Panc1 (cell line): ENCODE measurements at regions not wholly inside any gene's neighbourhood (a gene's known extent, or its start where the extent isn't known, plus 50 kb on each side); places are given as distances from the start of the nearest gene placed in this dataset.

Experiments used
- ATAC-seq: fragments of 200-7000 bp; cut with Tn5 transposase; 2 replicates; pipeline ENCODE4 v1.9.1; 2020; ENCODE audit warnings: mild to moderate bottlenecking, moderate library complexity
- BruUV-seq: library from RNA; stranded (reverse); fragments of 400-500 nt; replicated peaks from 2 replicates; lab custom pipeline; 2021; lab: Mats Ljungman, UMichigan
- CTCF ChIA-PET: fragments of 300-600 bp; sonication (Branson Sonifier 250); formaldehyde crosslinking; loops from one replicate; lab custom pipeline; 2022; ENCODE audit warnings: antibody characterized with exemption; lab: Charles Lee
- POLR2A ChIA-PET: fragments of 300-600 bp; sonication (Branson Sonifier 250); formaldehyde crosslinking; loops from one replicate; lab custom pipeline; 2022; ENCODE audit warnings: antibody characterized with exemption; lab: Charles Lee
- DNase-seq: peaks from one replicate; pipeline ENCODE4 v3.0.0-alpha.2; 2010; ENCODE audit warnings: low read depth, low spot score
- H3K27ac ChIP-seq: 2 replicates; pipeline ENCODE4 v1.5.1; 2011; ENCODE audit warnings: mild to moderate bottlenecking, low read length, inconsistent platforms
- H3K27me3 ChIP-seq: fragments of 200-500 bp; sonication (Bioruptor generic); 2 replicates; pipeline ENCODE4 v1.6.0; 2014; ENCODE audit warnings: low read length, inconsistent platforms; ENCODE audit not compliant: control insufficient read depth, insufficient read depth
- H3K36me3 ChIP-seq: fragments of 200-500 bp; sonication (Bioruptor generic); 2 replicates; pipeline ENCODE4 v1.5.1; 2014; ENCODE audit warnings: inconsistent platforms, mild to moderate bottlenecking, low read length, moderate library complexity; ENCODE audit not compliant: control insufficient read depth, insufficient read depth
- H3K4me1 ChIP-seq: 2 replicates; pipeline ENCODE4 v1.5.1; 2011; ENCODE audit warnings: inconsistent platforms, mild to moderate bottlenecking, low read length, moderate library complexity; ENCODE audit not compliant: control insufficient read depth, insufficient read depth
- H3K4me3 ChIP-seq, 2 experiments: 2 replicates each; pipeline ENCODE4 v1.5.1; 2011 to 2012; ENCODE audit warnings: low read depth in 2 of 2, low read length in 2 of 2, mild to moderate bottlenecking in 2 of 2, inconsistent platforms in 1 of 2, moderate library complexity in 1 of 2
- H3K9me3 ChIP-seq: fragments of 200-500 bp; sonication (Bioruptor generic); 2 replicates; pipeline ENCODE4 v1.5.1; 2014; ENCODE audit warnings: low read depth, mild to moderate bottlenecking, inconsistent platforms, low read length, moderate library complexity; ENCODE audit not compliant: control insufficient read depth, insufficient read depth
- POLR2AphosphoS5 ChIP-seq: IDR thresholded peaks from 2 replicates; pipeline ENCODE4 v1.6.1; 2012; ENCODE audit warnings: mild to moderate bottlenecking, low read depth, low read length, moderate library complexity
- SIN3A ChIP-seq: IDR thresholded peaks from 2 replicates; pipeline ENCODE4 v1.6.1; 2012; ENCODE audit warnings: low read depth, mild to moderate bottlenecking, low read length, moderate library complexity, borderline replicate concordance; ENCODE audit not compliant: insufficient read depth
- TCF7L2 ChIP-seq: IDR thresholded peaks from 2 replicates; pipeline ENCODE4 v1.6.1; 2011; ENCODE audit warnings: mild to moderate bottlenecking, low read depth, low read length, inconsistent platforms
- in situ Hi-C: cut with HindIII; loops from 2 replicates; pipeline ENCODE4 v1.10.0; 2016; ENCODE audit warnings: low sequenced_read_pairs, low pct_unique_long_range_greater_than_20kb
- intact Hi-C: fragments of 100-400 bp; cut with micrococcal nuclease; formaldehyde crosslinking; loops from one replicate; pipeline ENCODE4 v1.10.0; 2022; ENCODE audit not compliant: unreplicated experiment
- TF ChIP-seq, protein P1 (sequence below), 2 experiments: IDR thresholded peaks; 2 replicates each; pipeline ENCODE4 v1.6.1; 2011 to 2012; ENCODE audit warnings: low read depth in 2 of 2, control low read depth in 1 of 2, low read length in 1 of 2, mild to moderate bottlenecking in 1 of 2, moderate library complexity in 1 of 2; ENCODE audit not compliant: insufficient read depth in 1 of 2
- TF ChIP-seq, protein P2 (sequence below): fragments of 450-650 bp; IDR thresholded peaks from 2 replicates; pipeline ENCODE4 v1.5.1; 2017; ENCODE audit warnings: mild to moderate bottlenecking

DNA sequence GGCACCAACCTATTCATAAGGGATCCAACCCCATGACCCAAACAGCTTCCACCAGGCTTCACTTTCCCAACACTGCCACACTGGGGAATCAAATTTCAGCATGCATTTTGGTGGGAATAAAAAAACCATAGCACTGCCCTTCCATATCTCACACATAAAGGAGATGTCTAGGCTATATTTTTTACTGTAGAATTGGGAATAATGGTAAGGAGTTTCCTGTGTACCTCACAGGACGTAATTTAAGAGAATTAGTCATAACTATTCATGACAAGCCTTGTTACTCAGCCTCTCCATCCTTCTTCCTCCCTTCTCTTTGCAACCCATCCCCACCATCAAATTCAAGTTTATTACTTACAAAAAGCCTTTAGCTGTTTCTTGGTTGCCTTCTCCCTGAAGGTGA lies 352.1 kb downstream of the MLLT3 start:
- H3K4me1 ChIP-seq = no peaks in the 10 kb centered on the region
- ChIA-PET POLR2A (no interaction called here), CTCF (no interaction called here)
- DNase-seq (no peak), ATAC-seq (no peak)
- H3K9me3 ChIP-seq = no peaks in the 10 kb centered on the region
- no peak overlapping the region for H3K4me3 ChIP-seq
- no peaks in the 10 kb centered on the region for H3K36me3 ChIP-seq
- no peaks in the 10 kb centered on the region for H3K27me3 ChIP-seq
- no peak for TF ChIP-seq TCF7L2
- TF ChIP-seq, protein P1, sequence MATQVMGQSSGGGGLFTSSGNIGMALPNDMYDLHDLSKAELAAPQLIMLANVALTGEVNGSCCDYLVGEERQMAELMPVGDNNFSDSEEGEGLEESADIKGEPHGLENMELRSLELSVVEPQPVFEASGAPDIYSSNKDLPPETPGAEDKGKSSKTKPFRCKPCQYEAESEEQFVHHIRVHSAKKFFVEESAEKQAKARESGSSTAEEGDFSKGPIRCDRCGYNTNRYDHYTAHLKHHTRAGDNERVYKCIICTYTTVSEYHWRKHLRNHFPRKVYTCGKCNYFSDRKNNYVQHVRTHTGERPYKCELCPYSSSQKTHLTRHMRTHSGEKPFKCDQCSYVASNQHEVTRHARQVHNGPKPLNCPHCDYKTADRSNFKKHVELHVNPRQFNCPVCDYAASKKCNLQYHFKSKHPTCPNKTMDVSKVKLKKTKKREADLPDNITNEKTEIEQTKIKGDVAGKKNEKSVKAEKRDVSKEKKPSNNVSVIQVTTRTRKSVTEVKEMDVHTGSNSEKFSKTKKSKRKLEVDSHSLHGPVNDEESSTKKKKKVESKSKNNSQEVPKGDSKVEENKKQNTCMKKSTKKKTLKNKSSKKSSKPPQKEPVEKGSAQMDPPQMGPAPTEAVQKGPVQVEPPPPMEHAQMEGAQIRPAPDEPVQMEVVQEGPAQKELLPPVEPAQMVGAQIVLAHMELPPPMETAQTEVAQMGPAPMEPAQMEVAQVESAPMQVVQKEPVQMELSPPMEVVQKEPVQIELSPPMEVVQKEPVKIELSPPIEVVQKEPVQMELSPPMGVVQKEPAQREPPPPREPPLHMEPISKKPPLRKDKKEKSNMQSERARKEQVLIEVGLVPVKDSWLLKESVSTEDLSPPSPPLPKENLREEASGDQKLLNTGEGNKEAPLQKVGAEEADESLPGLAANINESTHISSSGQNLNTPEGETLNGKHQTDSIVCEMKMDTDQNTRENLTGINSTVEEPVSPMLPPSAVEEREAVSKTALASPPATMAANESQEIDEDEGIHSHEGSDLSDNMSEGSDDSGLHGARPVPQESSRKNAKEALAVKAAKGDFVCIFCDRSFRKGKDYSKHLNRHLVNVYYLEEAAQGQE (IDR thresholded peaks at IDR 0.05; ENCODE audit: insufficient read depth in 1 of 2, low read depth in 2 of 2, low read length in 1 of 2) = no peak
- TF ChIP-seq, protein P2, sequence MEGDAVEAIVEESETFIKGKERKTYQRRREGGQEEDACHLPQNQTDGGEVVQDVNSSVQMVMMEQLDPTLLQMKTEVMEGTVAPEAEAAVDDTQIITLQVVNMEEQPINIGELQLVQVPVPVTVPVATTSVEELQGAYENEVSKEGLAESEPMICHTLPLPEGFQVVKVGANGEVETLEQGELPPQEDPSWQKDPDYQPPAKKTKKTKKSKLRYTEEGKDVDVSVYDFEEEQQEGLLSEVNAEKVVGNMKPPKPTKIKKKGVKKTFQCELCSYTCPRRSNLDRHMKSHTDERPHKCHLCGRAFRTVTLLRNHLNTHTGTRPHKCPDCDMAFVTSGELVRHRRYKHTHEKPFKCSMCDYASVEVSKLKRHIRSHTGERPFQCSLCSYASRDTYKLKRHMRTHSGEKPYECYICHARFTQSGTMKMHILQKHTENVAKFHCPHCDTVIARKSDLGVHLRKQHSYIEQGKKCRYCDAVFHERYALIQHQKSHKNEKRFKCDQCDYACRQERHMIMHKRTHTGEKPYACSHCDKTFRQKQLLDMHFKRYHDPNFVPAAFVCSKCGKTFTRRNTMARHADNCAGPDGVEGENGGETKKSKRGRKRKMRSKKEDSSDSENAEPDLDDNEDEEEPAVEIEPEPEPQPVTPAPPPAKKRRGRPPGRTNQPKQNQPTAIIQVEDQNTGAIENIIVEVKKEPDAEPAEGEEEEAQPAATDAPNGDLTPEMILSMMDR = no peak
- H3K27ac ChIP-seq = no peak overlapping the region
- intact Hi-C loops (no loop called here), in situ Hi-C loops (no loop called here)
- BruUV-seq = no TSS peak

DNA sequence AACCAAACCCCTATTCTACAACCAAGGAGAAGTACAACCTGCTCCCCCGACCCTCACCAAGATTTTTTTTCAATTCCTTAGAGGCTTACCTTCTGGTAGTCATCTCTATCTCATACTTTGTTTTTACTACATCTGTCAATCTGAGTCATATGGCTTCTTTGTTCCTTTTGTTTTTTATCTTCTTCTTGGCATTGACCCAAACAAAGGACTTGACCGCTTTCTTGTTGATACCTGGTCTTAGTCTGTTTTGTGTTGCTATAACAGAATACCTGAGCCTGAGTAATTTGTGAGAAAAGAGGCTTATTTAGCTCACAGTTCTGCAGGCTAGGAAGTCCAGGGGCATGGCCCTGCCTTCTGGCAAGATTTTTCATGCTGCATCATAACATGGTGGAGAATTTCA lies 352.7 kb downstream of the MLLT3 start:
- Histone ChIP-seq H3K27me3 (no peaks in the 10 kb centered on the region), H3K9me3 (no peaks in the 10 kb centered on the region), H3K4me1 (no peaks in the 10 kb centered on the region), H3K27ac (no peak overlapping the region), H3K4me3 (no peak overlapping the region), H3K36me3 (no peaks in the 10 kb centered on the region)
- ChIA-PET POLR2A (no interaction called here), CTCF (no interaction called here)
- no peak for DNase-seq
- intact Hi-C loops (no loop called here), in situ Hi-C loops (no loop called here)
- no peak for ATAC-seq
- no TSS peak for BruUV-seq
- no peak for TF ChIP-seq SIN3A
- TF ChIP-seq, protein P1 (IDR thresholded peaks at IDR 0.05; ENCODE audit: insufficient read depth in 1 of 2, low read depth in 2 of 2, low read length in 1 of 2) = no peak
- TF ChIP-seq, protein P2 = no peak
- TF ChIP-seq POLR2AphosphoS5 = no peak
- TF ChIP-seq TCF7L2 = no peak
